HG03457 (cell line): ENCODE measurements at regions not wholly inside any gene's neighbourhood (a gene's known extent, or its start where the extent isn't known, plus 50 kb on each side); places are given as distances from the start of the nearest gene placed in this dataset.
A peak's percentile ranks its signal among the peaks of the same experiment; 100 is the strongest.
"Not testable (repeated sequence)": the region's sequence is repeated elsewhere in the genome, so short reads cannot be mapped to it uniquely, and the experiment has no call there.

Experiments
- ATAC-seq: cut with Tn5 transposase; IDR thresholded peaks from one replicate; pipeline ENCODE4 v1.9.1; 2021; ENCODE audit warnings: moderate number of reproducible peaks; ENCODE audit not compliant: unreplicated experiment

DNA sequence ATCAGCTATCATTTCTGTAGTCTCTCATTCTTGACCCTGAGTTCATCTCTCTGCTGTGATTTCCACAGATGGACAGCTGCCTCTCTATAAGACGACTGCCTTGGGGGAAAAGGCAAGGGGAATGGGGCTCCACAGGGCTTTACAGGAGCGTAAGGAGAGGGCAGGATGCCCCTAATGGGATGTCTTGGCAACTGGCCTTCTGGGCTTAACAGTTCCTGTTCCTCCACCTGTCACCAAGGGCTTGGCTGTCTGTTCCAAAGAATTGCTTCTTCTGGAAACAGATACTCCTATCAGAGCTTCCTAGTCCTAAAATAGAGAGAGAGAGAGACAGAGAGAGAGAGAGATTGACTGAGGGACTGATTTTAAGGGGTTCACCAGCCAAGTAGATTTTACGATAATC, 181.9 kb downstream of the TMEM200A start:
- ATAC-seq: no peak

DNA sequence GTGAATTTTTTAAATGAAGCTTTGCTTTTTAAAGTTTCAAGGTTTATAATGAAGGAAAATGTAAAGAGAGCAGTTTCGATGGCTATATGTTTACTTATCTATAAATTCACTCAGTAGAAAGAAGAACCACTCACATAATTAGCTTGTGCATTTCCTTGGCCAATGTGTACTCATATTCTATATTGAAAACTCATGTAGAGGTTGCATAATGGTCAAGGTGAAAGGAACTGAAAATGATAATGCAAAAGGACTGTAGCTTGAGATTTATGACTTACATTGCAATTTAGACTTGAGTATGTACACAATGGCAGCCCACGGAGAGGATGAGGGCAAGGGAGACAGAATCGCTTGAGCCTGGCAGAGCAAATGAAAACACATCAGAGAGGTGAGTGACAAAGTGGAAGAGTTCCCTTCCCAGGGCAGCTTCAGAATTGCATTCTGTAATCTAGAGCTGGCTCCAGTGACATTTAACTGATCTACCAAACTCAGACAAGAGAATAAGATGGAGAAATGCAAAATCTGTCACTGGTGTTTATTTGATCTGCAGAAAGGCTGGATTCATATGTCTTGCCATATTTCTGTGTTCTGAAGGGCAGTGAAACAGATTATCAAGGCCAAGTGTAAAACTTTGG, 191.8 kb downstream of the TMEM200A start:
- ATAC-seq: no peak

DNA sequence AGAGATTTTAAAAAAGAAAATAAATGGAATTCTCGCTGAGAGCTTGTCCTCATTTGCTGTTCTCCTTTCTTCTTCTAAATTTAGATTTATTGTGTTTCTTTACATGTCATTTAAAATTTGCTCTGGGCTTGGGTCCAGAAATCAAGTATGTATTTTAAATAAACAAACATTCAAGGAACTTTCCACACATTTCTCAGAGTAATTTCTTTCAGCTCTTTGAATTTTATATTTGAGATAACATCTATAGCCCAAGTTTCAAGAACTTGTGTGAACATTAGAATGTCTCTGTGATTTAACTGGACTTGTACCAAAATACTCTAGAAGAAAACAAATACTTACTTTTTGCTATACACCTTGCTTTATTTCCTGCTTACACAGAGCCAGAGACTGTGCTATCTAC, 192.3 kb downstream of the TMEM200A start:
- ATAC-seq: no peak

DNA sequence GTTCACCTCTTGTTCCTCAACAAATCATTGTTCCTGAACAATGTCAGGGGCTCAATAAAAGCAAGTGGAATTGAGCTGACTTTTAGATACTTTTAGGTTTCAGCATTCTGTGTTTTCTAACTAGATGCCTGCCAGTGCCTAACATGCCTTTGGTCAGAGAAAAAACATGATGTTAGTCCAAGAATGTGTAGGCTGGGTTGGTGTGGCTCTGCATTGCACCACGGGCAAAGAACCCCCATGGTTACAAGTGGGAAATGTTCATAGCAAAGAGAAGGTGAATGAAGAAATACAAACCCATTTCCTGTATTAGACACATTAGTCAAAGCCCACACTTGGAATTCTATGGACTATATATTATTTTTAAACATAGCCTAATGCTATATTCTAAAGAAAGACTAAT, 193.3 kb downstream of the TMEM200A start:
- ATAC-seq: no peak

DNA sequence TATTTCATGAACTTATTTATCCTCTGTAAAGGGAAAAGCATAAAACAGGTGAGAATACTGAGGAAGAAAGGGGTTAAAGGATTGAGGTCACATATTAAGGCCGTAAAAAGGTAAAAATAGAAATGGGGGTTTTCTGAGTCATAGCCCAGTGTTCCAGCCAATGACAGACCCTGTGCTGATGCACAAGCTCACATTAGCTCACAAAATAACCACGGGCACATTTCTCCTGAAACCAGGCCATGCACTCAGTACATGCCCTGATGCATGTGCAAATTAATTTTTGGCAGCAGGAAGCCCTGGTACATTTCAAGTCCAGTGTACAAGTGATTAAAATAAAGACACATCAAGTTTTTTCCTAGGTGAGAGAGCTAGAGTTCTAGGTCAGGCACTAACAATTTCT, 194.4 kb downstream of the TMEM200A start:
- no peak for ATAC-seq

DNA sequence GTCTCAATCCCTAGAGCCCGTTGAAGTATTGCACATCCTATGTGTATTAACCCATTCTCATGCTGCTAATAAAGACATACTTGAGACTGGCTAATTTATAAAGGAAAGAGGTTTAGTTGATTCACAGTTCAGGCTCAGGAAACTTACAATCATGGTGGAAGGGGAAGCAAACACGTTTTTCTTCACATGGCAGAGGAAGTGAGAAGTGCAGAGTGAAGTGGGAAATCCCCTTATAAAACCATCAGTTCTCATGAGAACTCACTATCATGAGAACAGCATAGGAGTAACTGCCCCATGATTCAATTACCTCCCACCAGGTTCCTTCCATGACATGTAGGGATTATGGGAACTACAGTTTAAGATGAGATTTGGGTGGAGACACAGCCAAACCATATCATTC, 195.3 kb downstream of the TMEM200A start:
- not testable (repeated sequence) for ATAC-seq

DNA sequence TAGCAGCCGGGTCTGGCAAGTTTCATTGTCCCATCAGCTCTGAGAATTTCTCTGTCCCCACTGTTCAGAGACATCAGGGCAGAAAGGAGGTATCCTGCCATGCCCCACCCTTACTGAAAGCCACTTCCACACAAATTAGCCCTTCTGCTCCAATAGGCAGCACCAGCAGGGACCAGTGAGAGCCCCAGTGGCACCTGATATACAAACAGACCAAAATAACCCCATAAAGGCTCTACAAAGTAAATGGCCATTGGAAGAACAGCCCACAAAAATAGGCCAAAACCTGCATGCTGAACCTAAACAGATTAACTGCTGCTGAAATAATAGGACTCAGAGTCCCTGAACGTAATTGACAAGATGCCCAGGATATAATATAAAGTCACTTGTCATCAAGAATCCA, 199.9 kb downstream of the TMEM200A start:
- no peak for ATAC-seq

DNA sequence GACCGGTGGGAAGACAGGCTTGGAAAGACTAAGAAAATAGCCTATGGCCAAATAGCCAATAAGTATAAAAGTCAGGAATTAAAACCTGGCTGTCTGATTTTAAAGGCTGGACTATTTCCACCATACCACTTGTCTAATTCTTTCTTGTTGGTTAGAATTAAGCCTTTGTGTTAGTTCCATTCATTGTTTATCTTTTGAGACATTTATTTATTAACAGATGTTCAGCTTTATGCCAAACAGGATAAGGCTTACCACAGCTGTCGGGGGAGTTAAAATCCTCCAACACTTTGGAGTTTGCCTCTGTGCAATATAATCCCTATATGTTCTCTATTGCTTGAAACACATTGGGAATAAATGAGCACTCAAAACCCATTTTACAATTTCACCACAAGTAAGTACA, 208.3 kb downstream of the TMEM200A start:
- no peak for ATAC-seq

DNA sequence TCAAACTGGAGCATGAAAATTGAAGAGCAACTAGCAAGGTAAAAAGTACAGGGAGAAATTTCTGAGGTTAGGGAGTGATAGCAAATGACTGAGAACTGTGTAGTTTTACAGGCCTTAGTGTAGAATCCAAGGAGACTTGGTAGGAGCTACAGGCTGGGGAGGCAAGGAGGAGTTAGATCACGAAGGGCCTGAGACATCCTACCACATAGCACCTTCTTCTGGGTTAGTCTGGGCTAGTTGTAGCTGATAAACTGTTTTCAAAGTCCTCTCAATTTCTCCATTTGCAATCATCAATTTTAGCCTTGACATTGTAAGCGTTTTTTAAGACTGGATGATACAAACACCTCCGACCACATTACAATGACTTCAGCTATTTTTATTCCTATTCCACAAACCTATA, 209.7 kb downstream of the TMEM200A start:
- ATAC-seq: no peak

DNA sequence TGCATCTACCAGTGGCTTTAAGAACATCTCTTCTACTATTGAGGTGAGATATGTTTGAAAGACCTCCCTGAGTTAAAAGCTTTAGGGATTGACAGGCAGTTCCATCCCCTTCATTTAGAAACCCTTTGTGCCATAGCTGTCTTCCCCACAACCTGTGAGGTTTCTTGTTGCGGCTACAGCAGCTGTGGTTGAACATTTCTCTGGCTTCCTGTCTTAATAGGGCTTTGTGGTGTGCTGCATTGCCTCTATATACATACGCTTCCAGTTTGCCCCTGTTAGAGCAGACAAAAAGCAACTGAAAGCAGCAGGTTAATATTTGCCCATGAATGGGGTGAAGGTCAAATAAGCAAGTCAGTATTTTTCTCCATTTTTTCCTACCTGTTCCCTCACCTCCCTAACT, 210.2 kb downstream of the TMEM200A start:
- ATAC-seq: peak; percentile 100

DNA sequence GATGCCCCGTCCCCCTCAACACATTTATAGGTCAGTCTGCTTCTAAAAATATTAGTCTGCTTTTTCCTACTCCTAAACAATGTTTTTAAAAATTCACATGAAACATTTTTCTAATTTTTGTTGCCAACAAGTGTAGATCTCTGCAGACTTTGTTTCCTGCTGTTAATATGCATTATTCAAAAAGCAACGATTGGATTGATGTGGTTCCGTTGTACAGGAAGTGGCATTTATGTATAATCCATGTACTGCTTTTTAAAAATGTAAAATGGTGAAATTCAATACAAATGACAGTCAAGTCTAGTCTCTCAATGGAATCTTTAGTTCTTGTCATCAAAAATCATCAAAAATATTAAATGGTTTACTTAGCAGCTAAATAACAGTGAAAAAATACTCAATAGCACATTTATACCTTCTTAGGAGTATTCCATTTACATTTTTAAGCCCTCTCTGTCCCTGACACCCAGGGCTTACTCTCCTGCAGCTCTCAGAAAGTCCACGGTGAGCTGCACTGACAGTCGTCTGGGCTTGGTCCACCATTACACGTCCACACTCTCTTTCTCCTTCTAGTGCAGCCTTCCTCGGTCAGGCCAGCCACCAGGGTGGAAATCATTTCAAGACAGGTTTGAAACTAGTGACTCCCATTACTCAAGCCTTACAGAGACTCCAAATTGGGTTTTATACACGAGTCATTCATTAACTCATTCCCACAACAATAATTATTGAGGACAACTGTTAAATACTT, 211.5 kb downstream of the TMEM200A start:
- no peak for ATAC-seq

DNA sequence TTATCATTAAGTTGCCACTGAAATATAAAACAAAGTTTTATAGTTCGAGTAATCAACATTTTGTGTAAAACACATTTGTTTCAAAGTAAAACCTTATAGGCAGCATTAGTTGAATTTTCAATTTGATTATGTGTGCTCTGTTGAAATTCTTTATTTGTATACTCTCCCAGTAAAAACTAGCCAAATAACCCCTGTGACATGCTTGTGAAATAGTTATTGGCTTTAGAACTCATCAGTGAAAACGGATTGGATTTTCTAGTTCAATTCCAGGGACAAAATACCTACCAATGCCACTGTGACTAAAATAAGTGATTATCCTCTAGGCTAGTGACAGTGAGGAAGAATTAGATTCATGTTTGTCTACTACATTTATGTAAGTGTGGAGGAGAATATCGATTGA, 212.9 kb downstream of the TMEM200A start:
- no peak for ATAC-seq

DNA sequence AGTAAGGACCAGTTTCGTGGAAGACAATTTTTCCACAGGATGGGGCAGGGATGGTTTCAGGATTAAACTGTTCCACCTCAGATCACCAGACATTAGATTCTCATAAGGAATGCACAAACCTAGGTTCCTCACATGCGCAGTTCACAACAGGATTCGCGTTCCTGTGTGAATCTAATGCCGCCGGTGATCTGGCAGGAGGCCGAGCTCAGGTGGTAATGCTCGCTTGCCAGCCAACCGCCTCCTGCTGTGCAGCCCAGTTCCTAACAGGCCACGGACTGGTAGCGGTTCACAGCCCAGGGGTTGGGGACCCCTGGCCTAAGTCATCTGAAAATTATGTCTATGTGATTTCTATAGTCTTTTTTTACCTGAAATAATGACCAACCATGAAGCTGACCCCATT, 217.5 kb downstream of the TMEM200A start:
- no peak for ATAC-seq

DNA sequence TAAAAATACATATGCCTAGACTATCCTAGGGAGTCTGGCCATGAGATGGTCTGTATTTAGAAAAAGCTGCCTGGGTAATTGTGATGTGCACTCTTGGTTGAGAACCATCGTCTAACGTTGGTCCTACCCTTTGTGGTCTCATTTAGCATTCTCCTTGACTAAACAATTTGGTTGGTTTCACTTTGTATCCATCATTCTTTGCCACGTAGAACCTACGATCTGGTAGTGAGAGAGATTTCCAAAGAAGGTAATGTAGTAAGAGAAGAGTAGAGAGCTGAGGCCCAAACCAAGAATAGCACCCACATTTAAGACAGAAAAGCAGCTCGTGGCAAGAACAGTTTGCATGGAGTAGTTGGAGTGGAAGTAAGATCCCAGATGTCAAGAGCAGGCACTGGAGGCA, 219.8 kb downstream of the TMEM200A start:
- no peak for ATAC-seq

DNA sequence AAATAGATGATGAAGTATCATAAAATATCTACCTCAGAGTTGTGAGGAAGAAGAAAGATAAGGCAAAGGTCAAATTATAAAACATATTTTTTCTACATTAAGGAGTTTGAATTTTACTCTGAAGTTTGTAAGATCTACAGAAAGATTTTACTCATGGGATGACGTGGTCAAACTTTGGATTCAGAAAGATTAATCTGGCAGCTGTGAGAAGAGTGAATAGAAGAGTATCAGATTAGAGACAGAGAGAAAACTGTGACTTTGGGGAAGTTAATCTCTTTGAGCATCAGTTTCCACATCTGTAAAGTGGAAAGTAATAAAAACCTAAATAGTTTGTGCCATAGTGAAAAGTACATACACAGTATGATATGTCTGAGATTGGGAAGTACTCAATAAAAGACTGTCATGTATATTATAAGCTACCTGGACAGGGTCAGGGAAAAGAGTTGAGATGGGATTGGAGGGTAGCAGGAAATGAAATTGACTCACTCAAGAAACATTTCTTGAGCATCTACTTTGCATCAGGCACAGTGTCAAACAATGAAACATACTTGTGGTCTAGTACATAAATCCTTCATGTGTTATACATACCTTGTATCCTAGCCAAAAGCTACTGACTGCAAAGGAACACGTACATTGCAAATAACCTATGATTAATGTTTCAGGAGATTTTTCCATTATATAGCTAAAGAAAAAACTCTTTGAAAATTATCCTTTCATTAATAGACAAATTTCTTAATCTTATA, 222.1 kb downstream of the TMEM200A start:
- no peak for ATAC-seq

DNA sequence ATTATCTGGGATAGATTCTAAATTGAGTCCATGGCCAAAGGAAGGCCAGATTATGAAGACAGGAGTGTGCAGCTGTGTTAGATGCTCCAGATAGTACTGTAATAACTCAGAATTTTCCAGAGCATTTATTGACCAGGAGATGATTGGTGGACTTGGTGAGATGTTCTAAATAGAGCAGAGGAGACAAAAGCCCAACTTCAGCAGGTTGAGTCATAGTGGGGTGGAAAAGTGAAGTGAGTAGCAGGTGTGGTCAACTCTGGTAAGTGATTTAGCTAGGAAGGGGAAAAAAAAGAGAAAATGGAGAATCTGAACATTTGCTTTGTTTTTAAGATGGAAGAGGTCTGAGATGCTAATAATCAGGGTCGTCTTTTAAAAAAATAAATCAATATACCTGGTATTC, 227.4 kb downstream of the TMEM200A start:
- ATAC-seq: no peak

DNA sequence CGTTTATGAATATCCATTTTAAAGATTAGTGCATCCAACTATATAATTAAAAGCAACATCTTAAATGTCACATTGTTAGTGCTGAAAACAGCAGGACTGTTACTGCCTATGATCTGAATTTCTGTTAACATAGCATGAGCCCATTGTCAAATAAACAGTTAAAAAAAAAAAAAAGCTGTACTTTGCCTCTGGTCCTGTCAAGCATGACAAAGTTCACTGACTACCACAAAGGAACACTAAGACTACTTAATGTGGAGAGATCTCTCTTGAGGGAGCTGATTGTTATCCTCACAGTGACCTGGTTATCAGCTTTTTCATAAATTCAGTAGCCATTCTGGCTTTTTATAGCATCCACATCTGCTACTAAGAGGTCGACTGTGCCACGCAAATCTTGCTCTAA, 228.1 kb downstream of the TMEM200A start:
- ATAC-seq: no peak

DNA sequence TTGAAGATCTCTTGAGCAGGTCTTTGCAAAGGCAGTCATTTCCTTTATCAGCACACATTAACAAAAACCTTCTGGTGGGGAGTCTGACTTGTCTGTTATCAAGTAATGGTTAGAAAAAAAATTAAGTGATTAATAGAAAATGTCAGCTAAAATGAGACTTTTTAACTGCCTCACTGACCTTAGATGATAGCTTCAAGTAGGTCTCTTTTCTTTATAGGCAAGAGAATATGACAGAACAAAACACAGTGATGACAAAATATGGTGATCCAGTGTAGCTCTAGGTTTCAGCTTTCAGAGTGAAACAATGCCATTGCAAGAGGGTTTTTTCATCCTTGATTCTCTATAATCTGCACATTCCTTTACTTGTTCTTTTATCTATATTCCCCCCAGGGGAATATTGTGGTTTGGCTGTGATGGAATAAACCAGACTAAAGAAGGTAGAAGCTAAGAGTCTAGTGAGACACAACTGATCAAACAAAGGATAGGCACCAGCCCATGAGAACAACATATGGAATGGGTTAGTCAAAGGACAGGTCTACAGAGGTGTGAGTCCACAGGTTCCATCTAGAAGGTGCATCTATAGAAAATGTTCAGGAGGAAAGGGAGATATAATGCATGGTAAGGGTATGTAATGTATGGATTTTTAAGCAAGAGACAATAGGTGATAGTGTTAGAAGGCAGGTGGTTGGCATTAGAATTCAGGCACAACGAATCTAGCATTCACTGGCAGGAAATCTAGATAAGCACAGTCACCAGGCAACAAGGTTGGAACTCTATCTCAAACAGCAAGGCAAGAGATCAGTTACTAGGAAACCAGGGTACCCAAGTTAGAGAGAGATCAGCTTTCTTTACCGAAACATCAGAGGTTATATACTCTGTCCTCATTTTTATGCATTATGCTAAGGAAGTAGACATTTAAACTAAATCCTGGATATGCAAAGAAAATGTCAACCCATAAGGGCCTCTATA, 228.9 kb upstream of the SMLR1 start:
- no peak for ATAC-seq

DNA sequence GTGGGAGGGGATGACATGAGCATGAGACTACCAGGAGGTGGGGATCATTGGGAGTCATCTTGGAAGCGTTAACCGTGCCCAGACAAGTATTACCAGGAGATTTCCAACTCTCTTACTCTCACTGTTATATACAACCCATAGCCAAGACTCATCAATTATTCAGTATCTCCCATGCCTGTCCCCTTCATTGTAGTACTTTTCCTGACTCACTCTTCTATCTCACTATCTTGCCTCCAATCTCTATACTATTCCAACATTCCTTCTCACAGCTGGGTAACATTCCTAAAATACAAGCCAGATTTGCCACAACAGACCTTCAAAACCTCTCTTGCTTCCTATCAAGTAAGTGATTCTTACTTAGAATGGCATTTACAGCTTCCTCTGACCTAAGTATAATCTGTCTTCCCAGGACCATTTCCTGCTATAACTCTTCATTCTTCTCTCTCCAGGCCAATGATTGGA, 226.3 kb upstream of the SMLR1 start:
- no peak for ATAC-seq

DNA sequence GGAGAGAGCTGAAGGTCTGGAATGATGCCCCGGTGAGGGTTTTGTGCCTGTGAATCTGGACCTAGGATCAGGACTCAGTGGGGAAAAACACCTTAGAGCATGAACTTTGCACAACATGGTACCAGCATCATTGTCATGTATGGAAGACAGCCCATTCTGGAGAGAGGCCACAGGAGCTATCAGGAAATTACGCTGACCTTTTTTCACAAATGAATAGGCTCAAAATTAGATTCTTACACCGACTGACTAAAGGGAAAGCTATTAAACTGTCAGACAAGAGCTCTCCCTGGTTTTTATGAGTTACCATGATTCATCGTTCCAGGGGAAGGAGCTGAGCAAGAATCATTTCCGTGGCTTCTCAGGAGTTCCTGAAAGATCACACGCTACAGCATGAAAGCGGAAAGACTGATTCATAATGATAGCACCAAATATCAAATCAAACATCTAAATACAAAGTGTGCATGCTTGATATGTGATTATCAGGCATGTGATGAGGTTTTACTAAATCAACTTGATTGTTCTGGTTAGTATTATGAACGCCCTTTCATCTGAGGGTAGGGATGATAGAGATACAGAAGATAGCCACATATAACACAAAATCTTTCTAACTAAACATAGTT, 224.9 kb upstream of the SMLR1 start:
- ATAC-seq: no peak
